Vagina (tissue), 2 donors: ENCODE measurements at regions not wholly inside any gene's neighbourhood (a gene's known extent, or its start where the extent isn't known, plus 50 kb on each side); places are given as distances from the start of the nearest gene placed in this dataset.

Experiments
- DNase-seq, 2 donors: peaks; one replicate each; pipeline ENCODE4 v3.0.0-alpha.2; 2017; ENCODE audit errors: extremely low spot score in 2 of 2
- H3K27ac ChIP-seq: fragments of 200-600 bp; sonication (generic); one replicate; pipeline ENCODE4 v1.5.1; 2019
- H3K27me3 ChIP-seq: fragments of 200-600 bp; sonication (generic); one replicate; pipeline ENCODE4 v1.5.1; 2019
- H3K36me3 ChIP-seq, 2 donors: fragments of 200-600 bp; sonication (generic); one replicate each; pipeline ENCODE4 v1.5.1; 2017 to 2019
- H3K4me1 ChIP-seq: fragments of 200-600 bp; sonication (generic); one replicate; pipeline ENCODE4 v1.5.1; 2019
- H3K4me3 ChIP-seq, 2 donors: fragments of 200-600 bp; sonication (generic); 1 replicate in 1 of 2; 2 replicates in 1 of 2; pipeline ENCODE4 v1.5.1; 2016 to 2019
- H3K9me3 ChIP-seq: fragments of 200-600 bp; sonication (generic); one replicate; pipeline ENCODE4 v1.5.1; 2019
- CTCF ChIP-seq, 3 experiments: fragments of 450-650 bp in 2 of 3; fragments of 200-600 bp in 1 of 3; sonication (generic) in 1 of 3; IDR thresholded peaks; one replicate each; pipeline ENCODE4 v1.5.1; 2017 to 2019; ENCODE audit warnings: antibody characterized with exemption in 3 of 3, mild to moderate bottlenecking in 2 of 3, moderate library complexity in 2 of 3
- POLR2A ChIP-seq, 2 donors: fragments of 450-650 bp; IDR thresholded peaks; one replicate each; pipeline ENCODE4 v1.6.1; 2017; ENCODE audit warnings: antibody characterized with exemption in 2 of 2, mild to moderate bottlenecking in 2 of 2, moderate library complexity in 2 of 2
- POLR2AphosphoS5 ChIP-seq, 2 donors: sonication (generic); formaldehyde crosslinking; IDR thresholded peaks; one replicate each; pipeline ENCODE4 v1.9.0; 2017; ENCODE audit warnings: antibody characterized with exemption in 2 of 2, mild to moderate bottlenecking in 2 of 2, low read depth in 1 of 2; ENCODE audit not compliant: insufficient read depth in 1 of 2
- intact Hi-C: fragments of 100-400 bp; cut with DNase I; formaldehyde crosslinking; loops from one replicate; pipeline ENCODE4 v1.15.1; 2023

- Histone ChIP-seq H3K4me3 (no peak overlapping the region), H3K36me3 (no peaks in the 10 kb centered on the region), H3K27me3 (no peaks in the 10 kb centered on the region), H3K9me3 (no peaks in the 10 kb centered on the region), H3K4me1 (peaks cover 5% of the 10 kb centered on the region), H3K27ac (no peak overlapping the region)
- intact Hi-C loops, result no loop called here
- TF ChIP-seq POLR2AphosphoS5 (IDR thresholded peaks at IDR 0.05; ENCODE audit: insufficient read depth in 1 of 2, low read depth in 1 of 2) (no peak), POLR2A (IDR thresholded peaks at IDR 0.05) (no peak), CTCF (IDR thresholded peaks at IDR 0.05) (no peak)
- no peak for DNase-seq
Observed at GRCh38 chr11:15730263-15730994, 615.7 kb downstream of the INSC start.

DNA sequence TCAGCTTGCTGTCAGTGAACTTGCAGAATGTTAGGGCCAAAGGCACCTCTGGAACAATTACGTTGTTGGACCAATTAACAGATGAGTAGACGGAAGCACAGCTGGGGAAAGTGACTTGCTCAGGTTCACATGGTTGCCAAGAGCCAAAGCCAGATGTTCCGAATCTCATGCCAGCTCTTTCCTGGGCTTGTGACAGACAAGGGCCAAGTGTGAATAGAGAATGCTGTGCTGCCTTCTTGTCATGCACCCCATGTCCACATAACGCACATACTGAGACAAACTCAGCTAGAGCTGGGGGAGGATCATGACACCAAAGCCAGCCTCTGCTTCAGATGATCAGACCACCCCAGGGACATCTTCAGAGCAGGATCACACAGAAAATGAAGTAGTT lies 616.3 kb downstream of the INSC start:
- DNase-seq, result no peak
- H3K27me3 ChIP-seq, result no peaks in the 10 kb centered on the region
- no peaks in the 10 kb centered on the region for H3K36me3 ChIP-seq
- H3K9me3 ChIP-seq, result no peaks in the 10 kb centered on the region
- intact Hi-C loops, result no loop called here
- no peak overlapping the region for H3K27ac ChIP-seq
- H3K4me3 ChIP-seq, result no peak overlapping the region
- TF ChIP-seq POLR2AphosphoS5 (IDR thresholded peaks at IDR 0.05; ENCODE audit: insufficient read depth in 1 of 2, low read depth in 1 of 2) (no peak), CTCF (IDR thresholded peaks at IDR 0.05) (no peak), POLR2A (IDR thresholded peaks at IDR 0.05) (no peak)
- H3K4me1 ChIP-seq, result peaks cover 5% of the 10 kb centered on the region

- intact Hi-C loops, result no loop called here
- no peak for DNase-seq
- Histone ChIP-seq H3K4me3 (no peak overlapping the region), H3K27me3 (no peaks in the 10 kb centered on the region), H3K27ac (no peak overlapping the region), H3K9me3 (no peaks in the 10 kb centered on the region), H3K4me1 (no peaks in the 10 kb centered on the region), H3K36me3 (no peaks in the 10 kb centered on the region)
- TF ChIP-seq POLR2A (IDR thresholded peaks at IDR 0.05), result no peak
- no peak for TF ChIP-seq POLR2AphosphoS5 (IDR thresholded peaks at IDR 0.05; ENCODE audit: insufficient read depth in 1 of 2, low read depth in 1 of 2)
- TF ChIP-seq CTCF (IDR thresholded peaks at IDR 0.05), result no peak
Observed at GRCh38 chr11:15735706-15736105, 620.6 kb downstream of the SOX6 start.

DNA sequence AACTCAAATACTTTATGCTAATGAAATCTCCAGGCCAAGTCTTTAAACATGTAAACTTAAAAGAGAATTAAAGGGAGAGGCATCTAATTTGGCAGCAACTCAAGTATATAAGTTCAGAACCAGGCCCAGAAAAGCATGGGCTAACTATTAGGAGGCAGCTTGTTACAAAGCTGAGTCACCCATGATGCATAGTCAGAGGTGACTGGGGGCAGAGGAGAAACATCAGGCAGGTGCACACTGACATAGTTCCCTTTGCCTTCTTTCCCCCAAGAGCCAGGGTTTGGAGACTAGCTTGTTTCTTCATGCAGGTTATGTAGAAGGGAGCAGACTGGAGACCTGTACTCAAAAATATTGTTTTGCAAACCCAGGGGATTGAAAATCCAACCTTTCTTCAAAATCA lies 619.0 kb downstream of the SOX6 start:
- no peaks in the 10 kb centered on the region for H3K4me1 ChIP-seq
- no peaks in the 10 kb centered on the region for H3K27me3 ChIP-seq
- no peaks in the 10 kb centered on the region for H3K36me3 ChIP-seq
- intact Hi-C loops, result no loop called here
- TF ChIP-seq CTCF (IDR thresholded peaks at IDR 0.05), result no peak
- TF ChIP-seq POLR2AphosphoS5 (IDR thresholded peaks at IDR 0.05; ENCODE audit: insufficient read depth in 1 of 2, low read depth in 1 of 2), result no peak
- no peak for TF ChIP-seq POLR2A (IDR thresholded peaks at IDR 0.05)
- H3K9me3 ChIP-seq, result no peaks in the 10 kb centered on the region
- H3K27ac ChIP-seq, result no peak overlapping the region
- no peak overlapping the region for H3K4me3 ChIP-seq
- no peak for DNase-seq

DNA sequence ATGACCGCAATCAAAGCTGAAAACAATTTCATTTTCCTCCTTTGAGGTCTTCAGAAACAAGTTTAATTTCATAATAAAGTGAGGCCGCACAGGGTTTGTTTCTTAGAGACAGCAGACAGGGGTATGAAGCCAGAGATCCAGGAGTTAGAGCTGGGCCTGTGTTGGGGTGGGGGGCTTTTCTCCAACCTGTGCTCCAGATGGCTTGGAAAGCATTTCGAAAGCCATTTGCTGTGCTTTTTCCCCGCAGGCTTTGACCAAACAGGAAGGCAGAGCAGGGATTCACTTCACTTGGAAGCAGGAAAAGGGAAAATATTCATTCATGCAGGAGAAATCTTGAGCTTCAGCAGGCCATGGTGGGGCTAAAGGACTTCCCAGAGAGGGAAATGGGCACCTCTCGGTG lies 617.4 kb downstream of the SOX6 start:
- TF ChIP-seq POLR2AphosphoS5 (IDR thresholded peaks at IDR 0.05; ENCODE audit: insufficient read depth in 1 of 2, low read depth in 1 of 2) (no peak), CTCF (IDR thresholded peaks at IDR 0.05) (no peak), POLR2A (IDR thresholded peaks at IDR 0.05) (no peak)
- Histone ChIP-seq H3K36me3 (no peaks in the 10 kb centered on the region), H3K4me1 (no peaks in the 10 kb centered on the region), H3K27me3 (no peaks in the 10 kb centered on the region), H3K4me3 (no peak overlapping the region), H3K27ac (no peak overlapping the region), H3K9me3 (no peaks in the 10 kb centered on the region)
- no peak for DNase-seq
- intact Hi-C loops, result no loop called here
